Gastroesophageal sphincter (tissue), 4 donors: ENCODE measurements at regions not wholly inside any gene's neighbourhood (a gene's known extent, or its start where the extent isn't known, plus 50 kb on each side); places are given as distances from the start of the nearest gene placed in this dataset.

Source experiments
- ATAC-seq: fragments of 150-250 bp; one replicate; pipeline ENCODE4 v1.9.1; 2016; ENCODE audit warnings: mild to moderate bottlenecking, moderate library complexity
- H3K27ac ChIP-seq, 4 donors: fragments of 200-600 bp; sonication (generic) in 3 of 4; 1 replicate in 3 of 4; 2 replicates in 1 of 4; pipeline ENCODE4 v1.5.1; 2016 to 2019
- H3K27me3 ChIP-seq: fragments of 200-600 bp; sonication (generic); one replicate; pipeline ENCODE4 v1.5.1; 2019
- H3K36me3 ChIP-seq, 2 donors: fragments of 200-600 bp; sonication (generic); one replicate each; pipeline ENCODE4 v1.5.1; 2019; ENCODE audit warnings: control low read depth in 1 of 2
- H3K4me1 ChIP-seq, 3 donors: fragments of 200-600 bp; sonication (generic); 1 replicate in 2 of 3; 2 replicates in 1 of 3; pipeline ENCODE4 v1.5.1; 2016 to 2019; ENCODE audit warnings: control low read depth in 2 of 3
- H3K4me3 ChIP-seq, 2 donors: fragments of 200-600 bp; sonication (generic); one replicate each; pipeline ENCODE4 v1.5.1; 2019; ENCODE audit warnings: mild to moderate bottlenecking in 1 of 2, moderate library complexity in 1 of 2
- H3K9me3 ChIP-seq, 3 donors: fragments of 200-600 bp; sonication (generic); one replicate each; pipeline ENCODE4 v1.5.1; 2017 to 2019; ENCODE audit warnings: control low read depth in 2 of 3
- CTCF ChIP-seq, 4 experiments: fragments of 200-600 bp in 2 of 4; fragments of 450-650 bp in 2 of 4; sonication (generic) in 1 of 4; IDR thresholded peaks; one replicate each; pipeline ENCODE4 v1.5.1; 2017 to 2019; ENCODE audit warnings: antibody characterized with exemption in 4 of 4, mild to moderate bottlenecking in 2 of 4, moderate library complexity in 2 of 4
- EP300 ChIP-seq: sonication (generic); formaldehyde crosslinking; IDR thresholded peaks from one replicate; pipeline ENCODE4 v1.6.1; 2017; ENCODE audit warnings: antibody characterized with exemption, mild to moderate bottlenecking
- POLR2A ChIP-seq, 2 donors: fragments of 450-650 bp; IDR thresholded peaks; one replicate each; pipeline ENCODE4 v1.6.1; 2017; ENCODE audit warnings: antibody characterized with exemption in 2 of 2, mild to moderate bottlenecking in 2 of 2, moderate library complexity in 1 of 2
- POLR2AphosphoS5 ChIP-seq: sonication (generic); formaldehyde crosslinking; IDR thresholded peaks from one replicate; pipeline ENCODE4 v1.6.1; 2017; ENCODE audit warnings: antibody characterized with exemption
- WGBS, 2 donors: methylation state at CpG; one replicate each; pipeline ENCODE4 v1.1.5; 2018; ENCODE audit warnings: low coverage in 1 of 2; 5-methylcytosine and 5-hydroxymethylcytosine counted together

- Histone ChIP-seq H3K9me3 (no peaks in the 10 kb centered on the region), H3K4me1 (no peaks in the 10 kb centered on the region), H3K36me3 (no peaks in the 10 kb centered on the region), H3K27me3 (no peaks in the 10 kb centered on the region), H3K27ac (no peak overlapping the region), H3K4me3 (no peak overlapping the region)
- 52 to 69% methylated on average over 3 of the region's 3 CpGs for WGBS, 2 donors
- TF ChIP-seq POLR2AphosphoS5, result no peak
- no peak for TF ChIP-seq EP300
- no peak for TF ChIP-seq POLR2A (IDR thresholded peaks at IDR 0.05)
- no peak for TF ChIP-seq CTCF (IDR thresholded peaks at IDR 0.05)
- no peak for ATAC-seq
Observed at GRCh38 chr7:125445836-125446235, 516.2 kb upstream of the POT1 start.

GRCh38 chr7:125444864-125445263 lies 515.2 kb upstream of the POT1 start:
- Histone ChIP-seq H3K4me1 (no peaks in the 10 kb centered on the region), H3K36me3 (no peaks in the 10 kb centered on the region), H3K27me3 (no peaks in the 10 kb centered on the region), H3K4me3 (no peak overlapping the region), H3K9me3 (no peaks in the 10 kb centered on the region), H3K27ac (no peak overlapping the region)
- TF ChIP-seq POLR2AphosphoS5 (no peak), EP300 (no peak), CTCF (IDR thresholded peaks at IDR 0.05) (no peak), POLR2A (IDR thresholded peaks at IDR 0.05) (no peak)
- 55 to 76% methylated on average over 1 of the region's 1 CpG for WGBS, 2 donors
- ATAC-seq, result no peak

- Histone ChIP-seq H3K4me1 (no peaks in the 10 kb centered on the region), H3K9me3 (no peaks in the 10 kb centered on the region), H3K27me3 (no peaks in the 10 kb centered on the region), H3K4me3 (no peak overlapping the region), H3K36me3 (no peaks in the 10 kb centered on the region), H3K27ac (no peak overlapping the region)
- ATAC-seq, result no peak
- 71 to 77% methylated on average over 1 of the region's 1 CpG for WGBS, 2 donors
- no peak for TF ChIP-seq POLR2A (IDR thresholded peaks at IDR 0.05)
Observed at GRCh38 chr7:125436220-125436619, 506.6 kb upstream of the POT1 start.

- Histone ChIP-seq H3K36me3 (no peaks in the 10 kb centered on the region), H3K4me3 (no peak overlapping the region), H3K27me3 (no peaks in the 10 kb centered on the region), H3K9me3 (no peaks in the 10 kb centered on the region), H3K4me1 (no peaks in the 10 kb centered on the region), H3K27ac (no peak overlapping the region)
- WGBS, 2 donors, result 64% methylated on average over 1 of the region's 1 CpG; no CpG with 5 or more reads in 1 of the 2 donors
- no peak for ATAC-seq
- TF ChIP-seq POLR2A (IDR thresholded peaks at IDR 0.05) (no peak), EP300 (no peak), CTCF (IDR thresholded peaks at IDR 0.05) (no peak)
Observed at GRCh38 chr7:125431349-125431748, 501.7 kb upstream of the POT1 start.

DNA sequence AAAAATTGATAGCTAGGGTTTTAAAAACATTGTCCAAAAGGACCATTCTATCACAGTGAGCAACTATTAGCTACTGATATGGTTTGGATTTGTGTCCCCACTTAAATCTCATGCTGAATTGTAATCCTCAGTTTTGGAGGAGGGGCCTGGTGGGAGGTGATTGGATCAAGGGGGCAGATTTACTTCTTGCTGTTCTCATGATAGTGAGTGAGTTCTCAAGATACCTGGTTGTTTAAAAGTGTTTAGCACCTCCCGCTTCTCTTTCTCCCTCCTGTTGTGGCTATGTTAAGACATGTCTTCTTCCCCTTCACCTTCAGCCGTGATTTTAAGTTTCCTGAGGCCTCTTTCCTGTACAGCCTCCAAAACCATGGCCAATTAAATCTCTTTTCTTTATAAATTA lies 500.4 kb upstream of the POT1 start:
- no peak for ATAC-seq
- Histone ChIP-seq H3K27me3 (no peaks in the 10 kb centered on the region), H3K9me3 (no peaks in the 10 kb centered on the region), H3K36me3 (no peaks in the 10 kb centered on the region), H3K4me3 (no peak overlapping the region), H3K4me1 (no peaks in the 10 kb centered on the region), H3K27ac (no peak overlapping the region)
- no peak for TF ChIP-seq CTCF (IDR thresholded peaks at IDR 0.05)
- no peak for TF ChIP-seq POLR2AphosphoS5
- TF ChIP-seq EP300, result no peak
- TF ChIP-seq POLR2A (IDR thresholded peaks at IDR 0.05), result no peak
- 80 to 83% methylated on average over 2 of the region's 2 CpGs for WGBS, 2 donors

GRCh38 chr7:125427676-125428075 lies 498.1 kb upstream of the POT1 start:
- TF ChIP-seq POLR2A (IDR thresholded peaks at IDR 0.05), result no peak
- no peak for TF ChIP-seq EP300
- TF ChIP-seq POLR2AphosphoS5, result no peak
- no peak for TF ChIP-seq CTCF (IDR thresholded peaks at IDR 0.05)
- WGBS, 2 donors, result 17 to 20% methylated on average over 1 of the region's 1 CpG

More at GRCh38 chr7:125427676-125428075, 498.1 kb upstream of the POT1 start:
- Histone ChIP-seq H3K9me3 (no peaks in the 10 kb centered on the region), H3K27me3 (no peaks in the 10 kb centered on the region), H3K4me1 (no peaks in the 10 kb centered on the region), H3K36me3 (no peaks in the 10 kb centered on the region), H3K27ac (no peak overlapping the region), H3K4me3 (no peak overlapping the region)
- ATAC-seq, result no peak
